Hepatic stellate cell (primary cell): ENCODE measurements at regions not wholly inside any gene's neighbourhood (a gene's known extent, or its start where the extent isn't known, plus 50 kb on each side); places are given as distances from the start of the nearest gene placed in this dataset.

Experiments used
- DNase-seq: peaks from one replicate; pipeline ENCODE4 v3.0.0; 2011; ENCODE audit warnings: low spot score

DNA sequence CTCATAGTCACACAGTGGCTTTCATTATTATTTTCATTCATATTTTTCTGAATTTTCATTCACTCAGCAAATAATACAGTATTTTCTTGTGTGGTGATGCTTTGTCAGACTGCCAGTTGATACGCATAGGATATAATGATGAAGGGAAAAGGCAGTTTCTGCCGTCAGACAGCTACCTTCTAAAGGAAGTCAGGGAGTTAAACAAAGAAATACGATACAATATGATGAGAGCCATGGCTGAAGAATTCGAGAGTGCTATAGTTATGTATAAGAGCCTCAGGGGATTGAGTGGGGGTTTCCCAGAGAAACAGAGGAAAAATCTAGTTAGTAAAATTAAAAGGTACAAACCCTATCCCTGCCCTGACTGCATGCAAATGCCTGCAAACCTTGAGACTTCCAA, 479.1 kb downstream of the OLFM4 start:
- no peak for DNase-seq

DNA sequence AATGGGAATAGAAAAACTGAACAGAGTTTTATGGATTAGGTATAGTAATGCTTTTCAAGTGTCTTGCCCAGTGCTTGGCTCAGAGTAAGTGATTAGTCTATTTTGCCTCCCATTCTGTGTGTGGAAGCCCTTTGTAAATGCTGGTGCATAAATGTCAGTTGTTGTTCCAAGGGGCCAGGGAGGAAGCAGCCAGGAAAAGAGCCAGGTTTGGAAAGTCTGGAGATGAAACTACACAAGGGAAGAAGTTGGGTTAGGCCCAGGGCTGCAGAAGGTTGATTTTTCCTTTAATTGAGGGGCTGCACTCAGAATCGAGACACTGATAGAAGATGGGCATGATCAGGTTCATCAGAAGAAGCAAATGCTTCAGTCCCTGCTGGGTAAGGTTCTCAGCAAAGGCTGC, 484.0 kb downstream of the OLFM4 start:
- DNase-seq: no peak

DNA sequence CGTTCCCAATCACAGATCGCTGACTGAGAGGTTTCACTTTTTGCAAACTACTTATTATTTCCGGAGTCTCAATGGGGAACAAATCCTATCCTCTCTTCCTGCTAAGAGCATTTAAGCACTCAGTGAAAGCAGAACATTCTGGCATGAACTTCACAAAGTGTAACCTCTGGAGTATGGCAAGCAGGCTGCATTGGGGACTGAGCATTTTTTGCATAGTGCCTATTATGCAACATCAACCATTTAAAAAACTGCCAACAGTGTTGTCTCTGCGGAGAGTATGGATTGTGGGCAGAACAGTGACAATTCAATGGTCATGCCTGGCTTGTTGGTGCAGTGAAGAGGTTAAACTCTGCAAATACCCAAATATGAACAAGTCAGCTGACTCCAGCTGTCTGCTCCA, 484.6 kb downstream of the OLFM4 start:
- no peak for DNase-seq

DNA sequence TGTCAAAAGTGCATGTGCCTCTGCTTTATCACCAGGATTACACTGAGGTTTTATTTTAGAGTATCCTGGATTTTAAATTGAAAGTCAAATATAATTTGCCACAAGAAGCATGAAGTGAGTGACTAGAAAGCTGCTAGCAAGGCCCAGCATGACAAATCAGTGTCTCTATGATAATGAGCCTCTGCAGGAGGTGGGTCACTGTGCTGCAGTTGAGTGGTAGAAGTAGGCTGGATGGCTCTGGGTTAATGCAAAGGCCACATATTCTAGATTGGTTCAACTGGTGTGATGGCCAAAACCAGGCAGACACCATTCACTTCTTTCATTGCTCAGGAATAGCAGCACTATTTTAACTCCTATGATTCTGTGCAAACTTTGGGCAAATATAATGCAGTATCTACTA, 491.5 kb downstream of the OLFM4 start:
- no peak for DNase-seq

DNA sequence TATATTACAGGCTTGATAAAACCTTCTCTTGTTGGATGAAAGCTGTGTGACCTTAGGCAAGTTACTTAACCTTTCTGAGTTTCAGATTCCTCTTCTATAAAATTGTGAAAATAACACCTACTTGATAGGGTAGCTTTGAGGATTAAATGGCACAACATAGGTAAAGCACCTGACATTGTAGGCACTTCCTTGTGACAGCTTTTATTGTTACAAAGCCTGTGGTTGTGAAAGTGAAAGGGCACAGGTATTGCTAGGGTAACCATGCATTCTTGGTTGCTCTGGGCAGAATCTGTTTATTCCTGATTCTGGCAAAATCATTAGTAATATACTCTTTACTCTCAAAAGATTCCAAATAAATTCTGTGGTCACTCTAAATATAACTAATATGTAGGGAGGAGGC, 493.4 kb downstream of the OLFM4 start:
- DNase-seq: no peak

DNA sequence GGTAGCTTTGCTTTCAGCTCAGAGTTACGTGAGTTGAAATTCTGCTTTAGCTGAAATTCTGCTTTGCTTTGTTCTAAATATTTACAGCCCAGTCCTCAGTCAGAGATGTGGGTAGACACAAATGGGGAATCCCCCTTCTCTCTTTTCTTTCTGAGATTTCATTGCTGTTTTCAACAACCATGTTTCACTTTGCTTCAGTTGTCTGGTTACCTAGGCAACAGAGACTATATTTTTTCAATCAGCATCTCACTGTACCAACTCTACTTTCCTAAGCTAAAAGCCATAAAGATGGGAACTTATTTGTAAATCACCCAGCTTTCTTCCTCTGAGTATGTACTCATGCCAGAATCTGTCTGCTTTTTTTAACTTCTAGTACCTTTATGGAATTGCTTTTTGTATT, 509.0 kb downstream of the OLFM4 start:
- DNase-seq: no peak

DNA sequence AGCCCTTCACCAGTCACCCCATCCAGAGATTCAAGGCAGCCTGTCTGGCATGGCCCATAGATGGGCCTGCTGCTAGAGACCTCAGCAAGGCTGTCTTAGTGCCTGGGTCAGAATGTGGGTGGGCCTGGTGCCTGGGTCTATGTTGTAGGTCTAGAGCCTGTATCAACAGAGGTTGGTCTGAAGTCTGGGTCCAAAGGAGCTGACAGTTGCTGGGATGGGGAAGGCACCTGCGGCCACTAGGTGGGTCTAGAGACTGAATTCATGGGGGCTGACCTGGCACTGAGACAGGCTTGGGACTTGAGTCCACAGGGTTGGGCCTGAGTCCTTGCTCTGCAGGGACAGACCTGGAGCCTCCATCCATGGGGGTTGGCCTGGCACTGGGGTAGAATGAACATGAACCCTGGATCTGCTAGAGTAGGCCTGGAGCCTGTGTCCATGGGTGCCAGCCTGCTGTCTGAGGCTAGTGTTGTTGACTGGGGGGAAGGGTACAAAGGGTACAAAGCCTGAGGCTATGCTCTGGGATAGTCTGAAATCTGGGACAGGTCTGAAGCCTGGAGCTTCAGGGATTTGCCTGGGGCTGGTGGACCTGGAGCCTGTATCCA, 516.8 kb downstream of the OLFM4 start:
- no peak for DNase-seq

DNA sequence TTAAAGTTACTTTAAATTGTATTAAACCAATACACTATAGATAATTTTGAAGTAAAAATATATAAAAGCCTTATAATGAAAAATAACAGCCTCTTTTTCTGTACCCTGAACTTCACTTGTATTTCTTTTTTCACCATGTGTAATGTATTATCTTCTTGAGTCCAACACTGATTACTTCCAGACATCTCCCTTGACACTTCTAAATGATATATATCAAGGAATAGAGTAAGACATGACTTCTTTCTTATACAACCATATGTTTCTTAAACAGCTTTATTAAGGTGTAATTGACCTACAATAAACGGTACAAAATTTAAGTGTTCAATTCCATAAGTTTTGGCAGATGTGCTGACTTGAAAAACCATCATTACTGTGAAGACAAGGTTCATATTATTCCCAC, 531.9 kb downstream of the OLFM4 start:
- no peak for DNase-seq

DNA sequence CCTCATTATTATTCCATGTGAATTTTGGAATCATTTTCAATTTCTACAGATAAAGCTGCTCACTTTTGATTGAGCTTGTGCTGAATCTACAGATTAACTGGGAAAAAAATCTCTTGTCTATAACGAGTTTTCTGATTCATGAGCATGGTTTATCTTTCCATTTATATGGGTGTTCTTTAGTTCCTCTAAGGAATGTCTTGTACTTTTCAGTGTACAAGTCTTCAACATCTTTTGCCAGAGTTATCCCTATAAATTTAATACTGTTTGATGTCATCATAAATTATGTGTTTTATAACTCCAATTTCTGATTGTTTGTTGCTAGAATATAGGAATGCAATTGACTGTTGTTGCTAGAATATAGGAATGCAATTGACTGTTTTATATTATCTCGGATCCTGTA, 533.8 kb downstream of the OLFM4 start:
- no peak for DNase-seq

DNA sequence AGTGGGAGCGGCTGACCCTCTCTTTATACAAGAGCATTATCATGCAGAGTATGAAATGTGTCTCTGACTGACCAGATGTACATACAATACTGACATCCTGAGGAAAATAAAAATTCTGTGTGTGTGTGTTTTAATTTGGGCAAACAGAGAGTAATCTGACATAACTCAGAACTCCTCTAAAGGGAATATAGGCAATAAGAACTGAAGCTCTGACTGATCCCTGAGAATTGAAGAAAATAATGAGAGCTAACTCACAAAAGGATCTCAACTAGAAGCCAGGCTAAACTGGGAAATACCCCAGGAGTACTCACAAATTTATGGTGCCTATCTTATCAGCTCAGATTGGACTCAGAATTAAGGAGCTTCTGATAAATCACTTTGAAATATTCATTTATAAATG, 539.9 kb downstream of the OLFM4 start:
- no peak for DNase-seq

DNA sequence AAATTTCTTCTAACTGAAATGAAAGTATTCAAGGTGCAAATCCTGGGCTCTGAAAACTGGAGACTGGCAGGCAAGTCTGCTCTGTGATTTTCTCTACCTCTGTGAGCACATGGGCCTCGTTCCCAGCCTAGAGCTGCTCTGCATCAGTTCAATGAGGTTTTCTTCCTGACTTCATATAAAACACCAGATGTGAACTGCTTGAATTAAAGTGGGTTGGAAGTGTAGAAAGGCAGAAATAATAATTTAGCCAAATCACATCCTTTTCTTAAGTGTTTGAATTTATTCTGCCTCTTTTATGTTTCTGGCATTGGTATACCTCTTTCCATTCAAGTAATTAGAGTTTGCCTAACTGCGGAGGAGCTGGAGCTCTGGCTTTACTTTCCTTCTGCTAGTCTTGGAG, 540.8 kb downstream of the OLFM4 start:
- DNase-seq: no peak

DNA sequence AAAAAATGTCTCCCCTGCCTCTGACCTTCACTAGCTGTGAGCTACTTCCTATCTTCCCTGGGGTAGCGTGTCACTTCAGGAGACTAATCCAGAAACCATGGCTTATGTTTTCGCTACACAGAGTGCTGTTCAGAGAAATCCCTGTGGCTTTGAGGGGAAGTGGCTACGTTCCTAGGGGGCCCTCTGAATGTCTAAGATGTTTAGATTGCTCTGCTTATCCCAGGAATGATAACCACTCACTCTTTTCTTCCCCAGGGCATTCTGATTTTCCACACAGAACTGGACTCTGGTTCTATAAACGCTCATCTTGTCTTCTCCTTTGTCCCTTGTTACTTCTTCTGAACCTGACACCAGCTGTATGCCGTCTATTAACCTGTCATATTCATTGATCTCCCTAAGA, 572.5 kb downstream of the OLFM4 start:
- DNase-seq: no peak

DNA sequence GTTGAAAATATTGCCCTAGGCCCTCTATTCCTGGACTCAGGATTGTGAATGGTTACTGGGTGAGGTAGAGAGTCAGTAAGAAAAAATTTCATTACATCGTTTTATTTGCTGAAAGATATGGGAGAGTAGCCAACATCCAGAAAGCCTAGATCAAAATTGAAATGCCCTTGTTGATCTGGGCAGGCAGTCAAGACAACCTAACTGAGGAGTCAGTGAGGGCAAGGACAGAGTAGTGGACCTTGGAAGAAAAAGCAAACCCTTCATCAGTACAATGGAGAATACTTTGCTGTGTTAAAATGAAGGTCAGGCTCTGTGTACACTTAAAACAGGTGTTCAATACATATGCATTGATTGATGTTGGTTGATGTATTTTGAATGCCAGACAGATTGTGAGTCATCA, 576.7 kb downstream of the OLFM4 start:
- DNase-seq: no peak

DNA sequence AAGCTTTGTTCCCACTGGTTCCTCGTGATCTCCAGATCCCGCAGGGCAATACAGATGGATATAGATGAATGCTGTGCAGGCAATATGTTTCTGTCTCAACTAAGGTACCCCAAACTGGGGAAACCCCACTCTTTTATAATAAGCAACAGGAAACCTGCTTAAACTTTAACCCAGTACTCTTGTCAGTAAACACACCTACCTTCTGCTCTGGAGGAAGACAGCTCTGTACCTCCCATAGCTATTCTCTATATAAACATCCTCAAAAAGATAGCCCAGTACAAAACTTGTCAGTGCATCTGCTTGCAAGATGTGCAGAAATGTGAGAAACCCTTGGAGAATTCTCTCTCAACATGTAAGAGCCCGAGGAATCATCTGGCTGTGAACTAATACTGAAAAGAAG, 583.6 kb downstream of the OLFM4 start:
- DNase-seq: no peak

DNA sequence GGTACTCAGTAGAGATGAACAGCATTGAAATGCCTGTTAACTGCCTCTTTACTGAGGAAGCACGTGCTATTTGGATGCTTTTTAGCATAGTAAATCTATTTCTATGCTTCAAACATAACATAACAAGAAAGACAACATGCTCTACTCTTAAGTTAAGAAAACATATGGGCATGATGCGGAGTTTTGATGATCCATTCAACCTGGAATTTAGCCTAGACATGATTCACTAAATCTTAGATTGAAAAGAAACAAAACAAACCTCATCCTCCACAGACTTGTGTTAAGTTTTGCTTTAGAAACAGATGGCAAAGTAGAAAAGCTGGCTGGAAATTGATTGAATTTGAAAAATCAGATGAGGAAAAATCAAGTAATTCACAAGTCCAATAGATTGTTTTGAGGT, 593.8 kb downstream of the OLFM4 start:
- no peak for DNase-seq

DNA sequence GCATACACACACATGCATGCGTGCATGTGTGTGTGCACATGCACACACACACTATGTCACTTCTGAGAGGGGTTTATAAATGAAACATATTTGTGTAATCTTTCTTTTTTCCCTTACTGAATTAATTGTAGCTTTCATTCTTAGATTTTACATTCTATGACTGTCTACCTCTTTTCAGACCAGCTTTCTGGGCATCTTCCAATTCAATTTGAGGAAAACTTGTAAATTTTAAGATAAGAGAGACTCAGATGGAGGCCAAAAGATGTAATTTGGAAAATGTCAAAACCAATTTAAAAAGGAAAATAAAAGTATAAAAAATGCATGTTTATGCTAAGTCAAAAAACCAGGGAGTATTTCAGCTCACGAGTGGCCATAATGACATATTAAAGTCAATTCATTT, 594.5 kb downstream of the OLFM4 start:
- no peak for DNase-seq

DNA sequence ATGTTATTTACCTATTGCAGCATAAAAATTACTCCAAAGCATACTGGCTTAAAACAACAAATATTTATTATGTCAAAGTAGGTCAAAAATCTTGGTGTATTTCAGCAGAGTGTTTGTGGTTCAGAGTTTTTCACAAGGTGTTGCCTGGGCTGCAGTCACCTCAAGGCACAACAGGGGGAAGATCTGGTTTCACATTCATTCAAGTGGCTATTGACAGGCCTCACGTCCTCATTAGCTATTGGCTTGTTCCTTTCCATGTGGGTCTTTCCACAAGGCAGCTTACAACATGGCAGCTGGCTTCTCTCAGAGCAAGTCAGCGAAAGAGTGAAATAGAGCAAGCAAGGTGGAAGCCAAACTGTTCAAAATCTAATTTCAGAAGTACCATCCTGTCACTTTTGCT, 602.9 kb downstream of the OLFM4 start:
- no peak for DNase-seq

DNA sequence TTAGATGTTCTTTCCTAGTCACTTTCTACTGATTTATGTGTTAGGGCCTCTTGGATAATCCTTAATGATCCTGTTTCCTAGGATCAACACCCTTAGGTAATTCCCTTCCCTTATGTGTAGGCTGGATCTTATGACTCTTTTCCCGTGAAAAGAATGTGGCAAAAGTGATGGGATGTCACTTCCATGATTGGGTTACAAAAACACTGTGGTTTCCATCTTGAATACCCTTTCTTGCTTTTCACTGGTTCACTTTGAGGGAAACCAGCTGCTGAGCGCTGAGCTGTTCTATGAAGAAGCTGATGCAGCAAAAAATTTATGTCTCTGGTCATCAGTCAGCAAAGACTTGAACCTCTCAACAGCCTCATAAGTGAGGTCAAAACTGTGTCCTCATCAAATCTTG, 609.4 kb downstream of the OLFM4 start:
- DNase-seq: no peak

DNA sequence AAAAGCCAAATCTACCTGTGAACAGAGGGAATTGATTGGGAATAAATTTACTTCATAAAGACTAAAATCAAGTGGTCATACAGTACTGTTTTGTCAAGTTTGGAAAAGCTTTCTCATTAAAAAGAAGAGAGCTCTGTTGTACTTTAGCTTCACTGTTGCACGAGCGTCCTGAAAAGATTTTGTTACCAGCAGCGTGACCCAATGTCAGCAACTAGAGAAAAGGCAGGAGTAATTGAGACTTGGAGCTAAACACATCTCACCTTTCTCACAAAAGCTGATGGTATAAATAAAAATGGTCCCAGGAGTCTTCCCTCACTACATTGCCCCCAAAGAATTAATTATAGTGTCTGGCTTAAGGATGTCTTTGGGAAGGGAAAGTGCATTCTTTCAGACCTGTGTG, 613.7 kb downstream of the OLFM4 start:
- DNase-seq: no peak

DNA sequence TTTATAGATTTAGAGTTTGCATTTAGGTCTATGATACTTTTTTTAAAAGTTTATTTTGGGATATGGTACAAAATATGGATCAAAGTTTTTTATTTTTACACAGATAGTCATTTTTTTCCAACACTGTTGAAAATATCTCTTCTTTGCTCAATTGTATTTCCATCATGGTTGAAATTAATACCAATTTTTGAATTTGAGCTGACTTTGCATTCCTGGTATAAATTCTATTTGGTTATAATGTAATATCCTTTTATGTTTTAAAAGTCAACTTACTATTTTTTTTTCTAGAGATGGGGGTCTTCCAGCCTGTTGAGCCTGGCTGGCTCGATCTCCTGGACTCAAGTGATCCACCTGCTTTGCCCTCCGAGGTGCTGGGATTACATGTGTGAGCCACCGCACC, 620.1 kb downstream of the OLFM4 start:
- DNase-seq: no peak

DNA sequence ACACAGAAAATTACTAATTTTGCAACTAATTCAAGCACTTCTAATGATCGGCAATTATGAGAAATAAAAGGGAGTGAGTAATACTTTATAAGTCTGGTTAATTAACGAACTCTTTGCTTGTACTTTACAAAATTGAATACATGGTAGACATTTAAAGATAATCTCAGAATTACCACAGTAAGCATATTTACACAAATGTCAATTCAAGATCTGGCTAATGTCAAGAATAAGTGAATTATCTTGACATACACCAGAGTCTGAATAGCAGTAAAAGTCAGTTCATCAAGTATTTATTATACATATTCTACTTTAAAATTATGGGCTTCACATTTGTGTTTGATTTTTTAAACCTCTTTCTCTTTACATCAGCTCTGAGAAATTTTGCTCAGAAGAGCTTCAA, 643.4 kb downstream of the OLFM4 start:
- no peak for DNase-seq

DNA sequence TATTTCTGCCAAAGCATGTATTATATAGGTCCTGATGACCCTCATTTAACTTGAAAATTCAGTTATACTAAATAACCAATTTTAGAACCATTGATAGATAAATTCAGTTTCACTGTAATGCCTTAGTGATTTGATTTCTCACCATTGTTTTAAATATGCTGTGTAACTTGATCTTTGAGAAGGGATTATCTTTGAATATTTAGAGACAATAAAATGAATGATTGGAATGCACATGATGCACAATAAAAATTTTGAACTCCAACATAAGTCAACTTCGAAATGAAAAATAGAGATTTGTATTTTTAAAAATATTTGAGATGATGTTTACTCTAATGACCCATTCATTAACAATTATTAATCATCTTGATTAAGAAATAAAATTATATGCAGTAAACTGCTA, 654.5 kb downstream of the OLFM4 start:
- DNase-seq: no peak

DNA sequence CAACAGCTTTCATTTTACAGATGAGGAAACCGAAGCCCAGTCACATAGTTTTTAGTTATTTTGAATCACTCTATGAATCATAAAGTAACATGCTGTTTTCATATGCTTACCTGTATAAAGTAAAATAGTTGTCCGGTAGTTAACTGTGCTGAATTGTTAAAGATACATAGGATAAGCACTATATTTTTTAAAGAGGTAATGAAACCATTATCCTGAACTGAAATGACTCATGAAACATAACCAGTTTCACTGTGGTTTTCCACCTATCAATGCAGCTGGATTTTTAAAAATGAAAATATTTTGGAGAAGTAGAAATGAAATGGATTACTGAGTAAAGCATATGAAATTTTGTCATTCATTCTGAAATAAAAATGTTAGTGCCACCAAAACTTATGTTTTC, 655.0 kb downstream of the OLFM4 start:
- no peak for DNase-seq

DNA sequence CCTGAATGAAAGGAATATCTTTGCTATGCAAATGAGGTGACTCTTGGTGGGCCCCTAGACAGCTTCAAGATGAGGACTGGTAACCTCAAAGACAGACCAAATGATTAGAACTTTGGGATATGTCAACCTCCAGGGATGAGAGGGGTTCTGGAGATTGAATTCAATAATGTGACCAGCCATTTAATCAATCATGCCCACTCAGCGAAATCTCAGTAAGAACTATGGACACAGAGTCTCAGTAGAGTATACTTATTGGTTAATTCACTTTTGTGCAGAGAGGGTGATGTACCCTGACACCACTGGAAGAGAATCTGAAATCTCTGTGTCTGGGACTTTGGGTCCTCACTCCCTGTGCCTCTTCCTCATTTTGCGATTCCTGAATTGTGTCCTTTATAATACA, 662.8 kb downstream of the OLFM4 start:
- DNase-seq: no peak
